OCI-LY1 (cell line): ENCODE measurements at regions not wholly inside any gene's neighbourhood (a gene's known extent, or its start where the extent isn't known, plus 50 kb on each side); places are given as distances from the start of the nearest gene placed in this dataset.
"Not testable (repeated sequence)": the region's sequence is repeated elsewhere in the genome, so short reads cannot be mapped to it uniquely, and the experiment has no call there.

Experiments
- H2AFZ ChIP-seq: fragments of 200-600 bp; sonication (generic), shearing (Covaris generic); 2 replicates; pipeline ENCODE4 v1.6.0; 2014; ENCODE audit warnings: antibody characterized with exemption, mild to moderate bottlenecking, low read length
- H3F3A ChIP-seq: fragments of 200-600 bp; sonication (generic), shearing (Covaris generic); 2 replicates; pipeline ENCODE4 v1.6.0; 2014; ENCODE audit warnings: mild to moderate bottlenecking, antibody characterized with exemption, low read length, moderate library complexity; ENCODE audit not compliant: insufficient read depth
- H3K27ac ChIP-seq: fragments of 200-600 bp; sonication (generic); 2 replicates; pipeline ENCODE4 v1.5.1; 2014; ENCODE audit warnings: low read length, mixed run types, mild to moderate bottlenecking, low read depth; ENCODE audit not compliant: poor library complexity, severe bottlenecking
- H3K27me3 ChIP-seq: fragments of 200-600 bp; sonication (generic); 2 replicates; pipeline ENCODE4 v1.6.0; 2014; ENCODE audit warnings: antibody characterized with exemption, mild to moderate bottlenecking, low read length, moderate library complexity; ENCODE audit not compliant: insufficient read depth
- H3K36me3 ChIP-seq: fragments of 200-600 bp; sonication (generic); 2 replicates; pipeline ENCODE4 v1.6.1; 2014; ENCODE audit warnings: mild to moderate bottlenecking, antibody characterized with exemption, low read length, moderate library complexity, mixed read lengths; ENCODE audit not compliant: insufficient read depth
- H3K4me1 ChIP-seq: fragments of 200-600 bp; sonication (generic); 2 replicates; pipeline ENCODE4 v1.5.1; 2014; ENCODE audit warnings: mild to moderate bottlenecking, low read length, moderate library complexity; ENCODE audit not compliant: insufficient read depth, severe bottlenecking
- H3K4me2 ChIP-seq: fragments of 200-600 bp; sonication (generic), shearing (Covaris generic); 2 replicates; pipeline ENCODE4 v1.6.1; 2014; ENCODE audit warnings: low read length
- H3K4me3 ChIP-seq: fragments of 200-600 bp; sonication (generic); 2 replicates; pipeline ENCODE4 v1.5.1; 2014; ENCODE audit warnings: low read length, low read depth, mild to moderate bottlenecking, mixed read lengths; ENCODE audit not compliant: poor library complexity, severe bottlenecking
- H3K79me2 ChIP-seq: fragments of 200-600 bp; shearing (Covaris generic); 2 replicates; pipeline ENCODE4 v1.6.1; 2016; ENCODE audit warnings: mixed run types, low read length, mixed read lengths; ENCODE audit not compliant: insufficient read depth
- H3K9ac ChIP-seq: fragments of 200-600 bp; sonication (generic), shearing (Covaris generic); 2 replicates; pipeline ENCODE4 v1.6.1; 2014; ENCODE audit warnings: mild to moderate bottlenecking, low read length, mixed read lengths
- H3K9me2 ChIP-seq: fragments of 200-600 bp; sonication (generic), shearing (Covaris generic); 2 replicates; pipeline ENCODE4 v1.6.1; 2014; ENCODE audit warnings: low read depth, mild to moderate bottlenecking, low read length, mixed read lengths
- H3K9me3 ChIP-seq: fragments of 200-600 bp; shearing (Covaris generic); 2 replicates; pipeline ENCODE4 v1.6.1; 2014; ENCODE audit warnings: low read length, mixed read lengths
- H4K20me1 ChIP-seq: fragments of 200-600 bp; sonication (generic), shearing (Covaris generic); 2 replicates; pipeline ENCODE4 v1.6.0; 2016; ENCODE audit warnings: mild to moderate bottlenecking, low read length; ENCODE audit not compliant: insufficient read depth
- CTCF ChIP-seq: fragments of 200-600 bp; sonication (generic), shearing (Covaris generic); IDR thresholded peaks from 2 replicates; pipeline ENCODE4 v1.5.1; 2017; ENCODE audit warnings: mild to moderate bottlenecking, antibody characterized with exemption, low read length, moderate library complexity, mixed read lengths
- EZH2 ChIP-seq: fragments of 200-600 bp; sonication (generic), shearing (Covaris generic); IDR thresholded peaks from 2 replicates; pipeline ENCODE4 v1.8.0; 2017; ENCODE audit warnings: borderline replicate concordance, mixed run types, mild to moderate bottlenecking, antibody characterized with exemption, low read length, moderate library complexity, mixed read lengths

- Histone ChIP-seq H3K9ac (no peak overlapping the region), H4K20me1 (no peaks in the 10 kb centered on the region), H2AFZ (no peak overlapping the region), H3K4me1 (no peaks in the 10 kb centered on the region), H3K27me3 (no peaks in the 10 kb centered on the region), H3K9me3 (no peaks in the 10 kb centered on the region), H3K9me2 (no peaks in the 10 kb centered on the region), H3F3A (no peaks in the 10 kb centered on the region), H3K27ac (no peak overlapping the region), H3K4me2 (no peak overlapping the region), H3K79me2 (no peaks in the 10 kb centered on the region), H3K36me3 (no peaks in the 10 kb centered on the region), H3K4me3 (no peak overlapping the region)
- no peak for TF ChIP-seq EZH2
- no peak for TF ChIP-seq CTCF
These were observed 484.4 kb downstream of the TMEM121 start for GRCh38 chr14:106010783-106011182.

- TF ChIP-seq CTCF: peak; percentile 57
- not testable (repeated sequence) for H4K20me1 ChIP-seq, H3K4me1 ChIP-seq, H3K9me3 ChIP-seq, H3K27ac ChIP-seq, H3K36me3 ChIP-seq, H3K9me2 ChIP-seq, H3K79me2 ChIP-seq, H3K27me3 ChIP-seq, H3K4me3 ChIP-seq, H3F3A ChIP-seq, H3K4me2 ChIP-seq, H2AFZ ChIP-seq, H3K9ac ChIP-seq
These were observed 485.4 kb downstream of the TMEM121 start for GRCh38 chr14:106011631-106012360.

- not testable (repeated sequence) for H3K4me2 ChIP-seq
These were observed 486.0 kb downstream of the TMEM121 start for GRCh38 chr14:106012361-106012725.

GRCh38 chr14:106013879-106014376, 487.5 kb downstream of the TMEM121 start:
- Histone ChIP-seq H3K9ac (no peak overlapping the region), H3K79me2 (no peaks in the 10 kb centered on the region), H2AFZ (no peak overlapping the region), H3K4me1 (no peaks in the 10 kb centered on the region), H3K27ac (no peak overlapping the region), H4K20me1 (no peaks in the 10 kb centered on the region), H3K9me2 (no peaks in the 10 kb centered on the region), H3K9me3 (no peaks in the 10 kb centered on the region), H3K4me3 (no peak overlapping the region), H3F3A (no peaks in the 10 kb centered on the region), H3K36me3 (no peaks in the 10 kb centered on the region), H3K4me2 (no peak overlapping the region), H3K27me3 (no peaks in the 10 kb centered on the region)
- TF ChIP-seq CTCF: no peak

More at GRCh38 chr14:106012361-106012725, 486.0 kb downstream of the TMEM121 start:
- not testable (repeated sequence) for H4K20me1 ChIP-seq, H2AFZ ChIP-seq, H3K9me3 ChIP-seq, H3K36me3 ChIP-seq, H3F3A ChIP-seq, H3K9me2 ChIP-seq, H3K9ac ChIP-seq, H3K27ac ChIP-seq, H3K4me1 ChIP-seq, H3K4me3 ChIP-seq, H3K79me2 ChIP-seq, H3K27me3 ChIP-seq

GRCh38 chr14:106017952-106018351, 491.6 kb downstream of the TMEM121 start:
- not testable (repeated sequence) for H3K9me2 ChIP-seq, H3K36me3 ChIP-seq, H3K4me2 ChIP-seq, H3K9ac ChIP-seq, H3K27ac ChIP-seq, H2AFZ ChIP-seq, H4K20me1 ChIP-seq, H3K27me3 ChIP-seq, H3F3A ChIP-seq, H3K79me2 ChIP-seq, H3K9me3 ChIP-seq, H3K4me3 ChIP-seq, H3K4me1 ChIP-seq
